HG03575 (cell line): ENCODE measurements at regions not wholly inside any gene's neighbourhood (a gene's known extent, or its start where the extent isn't known, plus 50 kb on each side); places are given as distances from the start of the nearest gene placed in this dataset.

ENCODE experiments used
- ATAC-seq: cut with Tn5 transposase; IDR thresholded peaks from one replicate; pipeline ENCODE4 v1.9.1; 2021; ENCODE audit not compliant: unreplicated experiment, insufficient number of reproducible peaks, low FRiP score; ENCODE audit errors: extremely low read depth

- no peak for ATAC-seq
These were observed 1171.4 kb downstream of the TBC1D22A start for GRCh38 chr22:47933891-47934290.

- no peak for ATAC-seq
These were observed 1170.8 kb downstream of the TBC1D22A start for GRCh38 chr22:47933226-47933625.

GRCh38 chr22:47929646-47930185 lies 1167.3 kb downstream of the TBC1D22A start:
- ATAC-seq, result no peak

- ATAC-seq, result no peak
These were observed 1166.6 kb downstream of the TBC1D22A start for GRCh38 chr22:47929073-47929472.

- no peak for ATAC-seq
These were observed 1166.2 kb downstream of the TBC1D22A start for GRCh38 chr22:47928631-47929030.

- ATAC-seq, result no peak
These were observed 1165.3 kb downstream of the TBC1D22A start for GRCh38 chr22:47927648-47928210.

DNA sequence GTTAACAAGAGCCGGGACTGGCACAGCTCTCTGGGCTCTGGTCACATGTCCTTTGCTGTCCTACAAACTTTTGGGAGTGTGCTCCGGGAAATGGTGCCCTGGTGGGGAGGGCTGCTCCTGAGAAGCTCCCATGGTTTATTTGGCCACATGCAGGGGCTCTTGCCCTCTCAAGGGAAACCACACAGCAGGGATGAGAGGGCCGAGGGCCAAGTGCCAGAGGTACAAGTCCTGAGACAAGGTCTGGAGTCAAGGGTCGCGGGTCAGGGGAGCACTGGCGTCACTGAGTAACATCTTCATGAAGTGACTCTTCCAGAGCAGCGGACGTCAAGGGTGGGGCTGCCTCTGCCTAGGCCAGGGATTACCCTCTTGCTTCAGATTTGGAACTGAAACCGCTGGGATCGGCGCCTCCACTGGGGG lies 1160.6 kb downstream of the TBC1D22A start:
- ATAC-seq, result no peak

DNA sequence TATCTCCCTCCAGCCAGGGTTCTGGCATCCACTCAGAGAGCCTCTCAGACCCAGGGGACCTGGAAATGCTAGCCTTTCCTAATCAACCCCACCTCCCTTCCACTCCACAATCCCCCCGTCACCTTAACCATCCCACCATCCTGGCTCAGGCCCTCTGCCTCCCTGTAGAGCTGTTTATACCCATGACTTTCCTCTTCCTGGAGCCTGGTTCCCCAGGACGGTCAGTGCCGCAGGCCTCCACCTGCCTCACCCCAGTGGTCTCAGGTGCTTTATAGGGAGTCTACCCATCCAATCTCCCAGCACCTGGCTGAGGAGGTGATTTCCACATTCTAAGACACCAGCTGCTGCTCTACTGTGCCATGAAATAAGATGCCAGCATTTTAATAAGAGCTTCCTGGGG lies 1159.5 kb downstream of the TBC1D22A start:
- no peak for ATAC-seq

GRCh38 chr22:47920380-47920959 lies 1158.0 kb downstream of the TBC1D22A start:
- no peak for ATAC-seq

DNA sequence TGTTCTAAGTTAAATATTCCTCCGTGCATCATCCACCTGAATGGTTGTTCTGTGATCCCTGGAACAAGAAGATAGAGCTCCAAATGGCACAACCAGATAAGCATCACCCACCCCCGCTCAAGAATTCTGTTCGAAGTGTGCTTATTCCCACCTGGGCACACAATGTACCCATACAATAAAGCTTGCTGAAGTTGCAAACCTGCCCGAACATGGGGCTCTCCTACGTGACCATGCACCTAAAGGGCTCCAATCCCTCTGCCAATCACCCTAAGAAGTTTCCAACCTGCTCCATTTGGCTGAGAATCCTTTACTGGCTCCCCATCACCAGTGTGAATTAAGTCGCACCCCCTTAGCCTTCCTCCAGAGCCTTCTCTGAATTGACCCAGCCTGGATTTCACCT lies 1157.4 kb downstream of the TBC1D22A start:
- no peak for ATAC-seq

DNA sequence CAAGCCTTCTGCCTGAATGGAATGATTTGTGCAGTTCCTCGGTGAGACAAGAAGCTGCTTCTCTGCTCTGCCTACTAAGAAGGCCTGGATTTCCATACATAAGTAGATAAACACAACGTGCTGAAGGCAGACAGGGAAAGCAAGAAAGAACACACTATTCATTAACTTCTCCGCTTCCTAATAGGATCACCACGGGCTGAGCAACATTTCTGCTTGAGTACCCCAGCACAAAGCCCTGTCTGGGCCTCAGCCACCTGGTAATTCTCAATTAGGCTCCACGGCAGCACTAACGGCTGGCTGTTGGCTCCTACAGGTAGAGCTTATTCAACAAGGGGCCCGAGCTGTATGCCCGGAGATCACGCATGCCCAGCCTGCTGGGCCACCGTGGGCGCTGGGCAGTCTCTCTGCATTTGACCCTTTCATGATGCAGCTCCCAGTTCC lies 1156.6 kb downstream of the TBC1D22A start:
- no peak for ATAC-seq

- no peak for ATAC-seq
These were observed 1155.9 kb downstream of the TBC1D22A start for GRCh38 chr22:47918276-47918921.

DNA sequence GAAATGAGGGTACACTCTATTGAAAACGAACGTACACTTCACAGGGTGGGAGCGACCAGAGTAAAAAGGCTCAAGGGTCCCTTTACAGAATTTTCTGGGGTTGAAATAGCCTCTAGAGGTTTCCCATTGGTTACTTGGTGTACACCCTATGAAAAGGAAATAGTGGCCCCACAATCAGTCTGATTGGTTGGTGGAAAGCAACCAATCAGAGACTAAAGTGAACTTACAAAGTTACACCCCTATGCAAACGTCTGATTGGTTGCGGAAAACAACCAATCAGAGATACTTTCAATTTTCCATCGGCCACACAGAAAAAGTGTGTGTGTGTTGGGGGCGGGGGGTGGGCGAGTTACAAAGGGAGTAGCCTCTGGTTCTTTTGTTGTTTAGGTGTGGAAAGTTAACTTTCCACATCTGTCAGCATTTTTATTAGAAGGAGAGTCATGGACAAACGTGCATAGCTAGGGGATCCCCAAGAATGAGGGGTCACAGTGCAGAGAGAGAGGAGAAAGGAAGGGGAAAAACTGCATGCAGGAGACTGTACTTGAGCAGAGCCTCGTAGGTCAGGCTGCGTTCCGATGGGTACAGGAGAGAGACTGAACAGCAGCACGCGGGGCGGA lies 1152.1 kb downstream of the TBC1D22A start:
- ATAC-seq, result no peak

- ATAC-seq, result no peak
These were observed 1140.3 kb downstream of the TBC1D22A start for GRCh38 chr22:47902646-47903180.

DNA sequence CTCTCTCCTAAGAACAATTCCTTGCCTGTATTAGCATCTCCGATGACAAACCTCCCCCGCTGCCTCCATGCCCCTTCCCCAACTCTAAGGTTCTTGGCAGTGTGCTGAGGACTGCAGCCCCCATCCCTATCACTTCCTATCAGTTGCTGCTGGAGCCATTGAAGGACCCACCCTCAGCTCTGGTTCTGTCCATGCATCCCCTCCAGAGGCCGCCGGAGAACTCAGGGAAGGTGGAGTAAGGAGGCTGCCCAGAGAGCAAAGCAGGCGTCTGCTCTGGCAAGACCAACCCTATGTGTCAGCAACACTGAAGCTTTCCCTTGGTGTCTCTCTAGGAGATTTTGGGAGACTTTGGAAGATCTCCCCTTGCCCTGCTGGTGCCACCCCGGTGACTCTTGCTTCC lies 1139.5 kb downstream of the TBC1D22A start:
- ATAC-seq, result no peak

DNA sequence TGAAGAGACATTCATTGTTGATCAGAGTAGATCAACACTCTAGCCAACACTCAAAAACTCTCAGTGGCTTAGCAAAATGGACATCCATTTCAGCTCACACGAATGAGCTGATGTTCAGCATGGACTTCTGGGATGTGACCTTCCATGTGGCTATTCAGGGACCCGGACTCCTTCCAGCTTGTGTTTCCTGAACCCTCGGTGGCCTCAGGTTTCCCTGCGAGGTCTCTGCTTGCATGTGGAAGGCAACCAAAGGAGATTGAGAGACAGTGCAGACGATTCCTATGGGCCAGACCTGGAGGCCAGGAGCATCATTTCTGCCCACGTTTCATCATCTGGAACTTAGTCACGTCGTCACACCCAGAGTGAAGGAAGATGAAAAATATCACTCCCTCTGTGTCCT lies 1137.4 kb downstream of the TBC1D22A start:
- no peak for ATAC-seq

GRCh38 chr22:47898946-47899345 lies 1136.5 kb downstream of the TBC1D22A start:
- no peak for ATAC-seq

GRCh38 chr22:47891609-47892008 lies 1129.2 kb downstream of the TBC1D22A start:
- no peak for ATAC-seq

- no peak for ATAC-seq
These were observed 1126.4 kb downstream of the TBC1D22A start for GRCh38 chr22:47888817-47889216.

DNA sequence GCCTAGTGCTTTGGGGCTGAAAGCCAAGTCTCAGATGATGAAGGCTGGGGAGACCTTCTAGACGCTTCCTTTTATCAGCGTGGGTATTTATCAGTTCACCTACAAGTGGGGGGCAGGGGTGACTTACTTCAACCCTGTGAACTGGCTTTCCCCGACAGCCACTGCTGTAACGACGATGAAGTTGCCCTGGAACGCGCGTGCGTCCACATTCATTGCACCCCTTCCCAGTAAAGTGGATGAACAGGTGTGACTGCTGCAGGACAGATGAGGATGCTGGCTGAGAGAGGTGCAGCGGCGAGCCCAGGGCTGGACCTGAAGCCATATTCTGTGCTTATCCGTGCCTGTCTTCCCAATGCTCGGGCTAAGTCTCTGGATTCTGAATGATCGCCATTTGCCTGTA lies 1122.3 kb downstream of the TBC1D22A start:
- ATAC-seq, result no peak
